Naive thymus-derived CD8-positive, alpha-beta T cell (primary cell): ENCODE measurements at regions not wholly inside any gene's neighbourhood (a gene's known extent, or its start where the extent isn't known, plus 50 kb on each side); places are given as distances from the start of the nearest gene placed in this dataset.

Experiments
- ATAC-seq, 2 donors: fragments of 150-1000 bp; cut with Tn5 transposase in 1 of 2; sonication (Bioruptor Pico), chemical (Tn5 transposase) in 1 of 2; 1 replicate in 1 of 2; 2 replicates in 1 of 2; pipeline ENCODE4 v1.10.0; 2021; ENCODE audit warnings: mild to moderate bottlenecking in 2 of 2, moderate library complexity in 2 of 2
- POLR2A ChIA-PET: fragments of 350-600 bp; sonication (Branson Sonifier 250); formaldehyde crosslinking; loops from one replicate; lab custom pipeline; 2021; ENCODE audit warnings: antibody characterized with exemption; lab: Charles Lee
- DNase-seq, 10 donors: peaks; one replicate each; pipeline versions ENCODE4 v3.0.0 to v3.0.0-alpha.2; 2020 to 2022
- H3K27ac Mint-ChIP-seq, 10 donors: one replicate each; pipeline ENCODE4 v1.8.0; 2020 to 2022; ENCODE audit warnings: mild to moderate bottlenecking in 10 of 10, mixed read lengths in 10 of 10, moderate library complexity in 4 of 10, inconsistent platforms in 1 of 10
- H3K27me3 Mint-ChIP-seq, 5 donors: one replicate each; pipeline ENCODE4 v1.8.0; 2021 to 2022; ENCODE audit warnings: mixed read lengths in 5 of 5
- H3K36me3 Mint-ChIP-seq, 3 donors: one replicate each; pipeline ENCODE4 v1.8.0; 2020 to 2022; ENCODE audit warnings: mixed read lengths in 3 of 3, mild to moderate bottlenecking in 2 of 3, inconsistent platforms in 1 of 3
- H3K4me1 Mint-ChIP-seq, 4 donors: one replicate each; pipeline ENCODE4 v1.8.0; 2021 to 2022; ENCODE audit warnings: mixed read lengths in 4 of 4
- H3K4me3 Mint-ChIP-seq, 10 donors: one replicate each; pipeline ENCODE4 v1.8.0; 2020 to 2022; ENCODE audit warnings: mild to moderate bottlenecking in 10 of 10, mixed read lengths in 10 of 10, moderate library complexity in 6 of 10, inconsistent platforms in 1 of 10
- H3K9me3 Mint-ChIP-seq, 9 donors: one replicate each; pipeline ENCODE4 v1.8.0; 2020 to 2022; ENCODE audit warnings: mixed read lengths in 9 of 9, mild to moderate bottlenecking in 3 of 9, inconsistent platforms in 1 of 9, moderate library complexity in 1 of 9

DNA sequence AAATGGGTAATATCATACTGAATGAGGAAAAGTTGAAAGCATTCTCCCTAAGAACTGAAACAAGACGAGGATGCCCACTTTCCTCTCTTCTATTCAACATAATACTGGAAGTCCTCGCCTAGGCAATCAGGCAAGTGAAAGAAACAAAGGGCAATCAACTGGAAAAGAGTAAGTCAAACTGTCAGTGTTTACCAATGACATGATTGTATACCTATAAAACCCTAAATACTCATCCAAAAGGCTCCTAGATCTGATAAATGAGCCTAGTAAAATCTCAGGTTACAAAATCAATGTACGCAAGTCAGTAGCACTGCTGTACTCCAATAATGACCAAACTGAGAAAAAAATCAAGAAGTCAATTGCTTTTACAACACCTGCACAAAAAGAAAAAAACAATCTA is 575.8 kb upstream of the PRMT6 start:
- Mint-ChIP-seq H3K27ac (no peak overlapping the region), H3K36me3 (peaks cover 0 to 7% (median 0%) of the 10 kb centered on the region in 3 donors), H3K9me3 (peaks cover 3 to 56% (median 29%) of the 10 kb centered on the region in 9 donors), H3K4me3 (no peak overlapping the region), H3K27me3 (no peaks in the 10 kb centered on the region), H3K4me1 (no peaks in the 10 kb centered on the region)
- DNase-seq = no peak
- no peak for ATAC-seq
- POLR2A ChIA-PET = no interaction called here

DNA sequence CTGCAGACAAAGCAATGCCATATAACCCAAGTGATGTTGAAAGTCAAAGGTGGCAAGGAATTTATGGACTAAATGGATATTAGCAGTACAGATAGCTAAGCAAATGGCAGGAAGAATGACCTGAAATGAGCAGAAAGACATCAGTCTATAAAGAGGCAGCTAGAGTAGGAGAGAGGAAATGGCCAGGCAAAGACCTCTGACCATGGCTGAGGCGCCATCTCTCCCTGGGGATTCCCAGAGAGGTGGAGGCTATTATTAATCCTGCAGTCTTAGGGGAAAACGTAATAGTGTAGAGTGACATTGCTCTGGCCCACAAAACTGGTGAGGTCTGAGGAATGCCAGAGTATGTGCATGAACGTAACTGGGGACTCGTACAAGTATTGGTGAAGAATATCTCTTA is 563.6 kb upstream of the PRMT6 start:
- POLR2A ChIA-PET = no interaction called here
- ATAC-seq (no peak), DNase-seq (no peak)
- Mint-ChIP-seq H3K9me3 (peaks cover 0 to 14% (median 4%) of the 10 kb centered on the region in 9 donors), H3K27me3 (no peaks in the 10 kb centered on the region), H3K27ac (no peak overlapping the region), H3K4me1 (no peaks in the 10 kb centered on the region), H3K36me3 (no peaks in the 10 kb centered on the region), H3K4me3 (no peak overlapping the region)

DNA sequence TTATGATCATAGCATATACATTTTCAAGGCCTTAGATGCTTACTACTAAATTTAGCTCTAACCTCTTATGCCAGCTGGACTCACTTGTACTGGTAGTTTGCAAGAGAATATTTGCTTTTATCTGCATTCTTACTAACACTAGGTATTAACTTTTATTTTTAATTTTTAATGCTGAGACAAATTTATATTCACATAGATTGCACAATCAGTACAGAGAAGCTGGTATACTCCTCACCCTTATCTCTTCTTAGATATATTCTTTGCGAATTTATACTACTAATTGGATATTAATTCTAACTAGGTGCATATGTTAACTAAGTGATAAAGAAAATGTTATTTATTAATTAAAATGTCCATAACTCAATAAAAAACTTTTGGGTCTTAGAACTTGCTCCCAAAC is 561.8 kb upstream of the PRMT6 start:
- ATAC-seq (no peak), DNase-seq (no peak)
- Mint-ChIP-seq H3K27ac (no peak overlapping the region), H3K4me3 (no peak overlapping the region), H3K27me3 (no peaks in the 10 kb centered on the region), H3K4me1 (no peaks in the 10 kb centered on the region), H3K9me3 (peaks cover 0 to 5% (median under 1%) of the 10 kb centered on the region in 9 donors), H3K36me3 (no peaks in the 10 kb centered on the region)
- POLR2A ChIA-PET = no interaction called here

DNA sequence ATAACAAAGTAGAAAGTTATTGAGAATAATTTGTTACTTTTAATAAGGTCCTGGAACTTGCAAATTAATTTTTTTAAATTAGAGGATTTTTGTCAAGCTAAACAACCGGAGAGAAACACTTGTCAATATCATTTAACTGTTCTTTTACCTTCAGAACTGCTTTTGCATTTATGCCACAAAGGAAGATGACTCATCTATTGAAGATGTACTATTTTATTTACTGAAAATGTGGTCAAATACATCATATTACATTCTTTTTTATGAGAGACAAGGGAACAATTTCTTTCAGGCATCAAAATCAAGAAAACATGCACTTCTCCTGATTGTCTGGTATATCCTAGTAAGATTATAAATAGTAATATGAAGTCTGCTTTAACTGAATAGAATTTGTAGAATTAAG is 558.2 kb upstream of the PRMT6 start:
- Mint-ChIP-seq H3K4me1 (no peaks in the 10 kb centered on the region), H3K27me3 (no peaks in the 10 kb centered on the region), H3K9me3 (peaks cover 0 to 9% (median 3%) of the 10 kb centered on the region in 9 donors), H3K36me3 (no peaks in the 10 kb centered on the region), H3K4me3 (no peak overlapping the region), H3K27ac (no peak overlapping the region)
- POLR2A ChIA-PET = no interaction called here
- ATAC-seq (no peak), DNase-seq (no peak)

DNA sequence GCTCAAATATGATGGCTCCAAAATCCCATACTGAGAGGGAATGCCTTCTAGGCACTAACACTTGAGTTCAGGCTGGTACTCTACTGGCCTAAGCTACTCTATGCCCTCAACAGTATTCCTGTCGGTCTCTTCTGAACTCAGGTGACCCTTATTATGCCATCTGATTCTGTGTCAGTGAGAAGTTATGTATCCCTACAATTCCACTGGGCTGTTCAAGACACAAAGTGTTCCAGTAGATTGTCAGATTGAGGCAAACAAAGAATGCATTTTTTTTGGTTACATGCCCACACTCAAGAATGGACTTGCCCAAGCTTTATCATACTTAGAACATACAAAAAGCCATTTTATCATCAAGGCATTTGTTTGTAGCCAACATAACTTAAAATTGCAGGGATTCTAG is 553.8 kb upstream of the PRMT6 start:
- H3K36me3 Mint-ChIP-seq = no peaks in the 10 kb centered on the region
- H3K9me3 Mint-ChIP-seq = peaks cover 0 to 11% (median 4%) of the 10 kb centered on the region in 9 donors
- DNase-seq = no peak
- no peaks in the 10 kb centered on the region for H3K27me3 Mint-ChIP-seq
- H3K27ac Mint-ChIP-seq = no peak overlapping the region
- no peaks in the 10 kb centered on the region for H3K4me1 Mint-ChIP-seq
- POLR2A ChIA-PET = no interaction called here
- no peak overlapping the region for H3K4me3 Mint-ChIP-seq
- ATAC-seq = no peak

DNA sequence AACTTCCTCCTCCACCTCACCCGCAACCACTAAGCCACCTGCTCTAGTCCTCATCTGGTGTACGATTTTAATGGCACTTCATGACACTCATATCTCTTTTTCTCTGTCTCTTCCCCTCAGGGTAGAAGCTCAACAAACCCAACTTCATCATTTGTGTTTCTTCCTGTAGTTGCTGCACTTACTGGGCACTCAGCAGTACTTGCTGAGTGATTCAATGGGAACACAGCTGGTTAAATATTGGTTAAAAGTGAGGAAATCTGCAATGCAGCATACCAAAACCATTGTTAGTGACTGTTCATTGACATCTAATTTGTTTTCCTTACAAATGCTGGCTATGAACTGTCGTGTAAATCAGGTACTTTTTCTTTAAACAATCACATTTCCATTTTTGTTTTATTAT is 541.1 kb upstream of the PRMT6 start:
- H3K9me3 Mint-ChIP-seq = peaks cover 0 to 8% (median 0%) of the 10 kb centered on the region in 9 donors
- DNase-seq (no peak), ATAC-seq (no peak)
- H3K27ac Mint-ChIP-seq = no peak overlapping the region
- POLR2A ChIA-PET = no interaction called here
- H3K4me1 Mint-ChIP-seq = no peaks in the 10 kb centered on the region
- no peak overlapping the region for H3K4me3 Mint-ChIP-seq
- no peaks in the 10 kb centered on the region for H3K36me3 Mint-ChIP-seq
- no peaks in the 10 kb centered on the region for H3K27me3 Mint-ChIP-seq

DNA sequence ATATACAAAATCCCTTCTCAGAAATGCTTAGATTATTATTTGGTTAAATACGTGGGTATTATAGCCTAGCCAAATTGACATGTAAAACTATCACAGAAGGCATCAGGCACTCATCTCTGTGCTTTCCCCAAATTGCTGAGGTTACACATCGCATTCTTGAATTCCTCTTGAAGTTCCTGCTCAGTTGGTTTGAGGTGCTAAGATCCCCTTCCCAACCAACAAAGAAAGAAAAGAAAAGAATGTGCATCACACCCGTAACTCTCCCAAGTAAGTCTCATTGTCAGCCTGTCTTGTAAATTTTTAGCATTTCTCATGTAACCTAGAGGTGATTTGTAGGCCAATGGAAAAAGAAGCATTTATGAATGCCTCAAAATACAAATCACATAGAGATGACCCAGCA is 539.2 kb upstream of the PRMT6 start:
- H3K27ac Mint-ChIP-seq = no peak overlapping the region
- no peak for ATAC-seq
- no peaks in the 10 kb centered on the region for H3K36me3 Mint-ChIP-seq
- POLR2A ChIA-PET = no interaction called here
- no peak for DNase-seq
- H3K4me1 Mint-ChIP-seq = no peaks in the 10 kb centered on the region
- H3K27me3 Mint-ChIP-seq = no peaks in the 10 kb centered on the region
- H3K9me3 Mint-ChIP-seq = peaks cover 0 to 8% (median 0%) of the 10 kb centered on the region in 9 donors
- H3K4me3 Mint-ChIP-seq = no peak overlapping the region

DNA sequence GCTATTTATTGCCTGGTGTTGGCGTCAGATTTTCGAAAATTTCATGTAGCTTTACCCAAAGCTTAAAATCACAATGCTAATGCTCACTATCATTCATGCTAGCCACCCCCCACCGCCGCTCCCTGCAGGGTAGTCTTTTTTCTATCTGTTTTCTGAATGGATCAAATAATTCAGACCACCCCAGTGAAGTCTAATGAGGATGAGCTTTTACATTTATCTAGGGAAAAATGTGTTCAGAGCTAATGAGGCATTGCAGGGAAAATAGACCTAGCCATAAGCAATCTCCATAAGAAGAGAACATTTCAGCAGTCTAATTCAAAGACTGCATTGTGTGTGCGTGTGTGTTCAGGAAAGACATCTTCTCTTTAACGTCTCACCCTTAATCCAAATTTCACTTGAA is 533.0 kb upstream of the PRMT6 start:
- POLR2A ChIA-PET = no interaction called here
- no peak for ATAC-seq
- Mint-ChIP-seq H3K27ac (no peak overlapping the region), H3K27me3 (no peaks in the 10 kb centered on the region), H3K4me3 (no peak overlapping the region), H3K4me1 (no peaks in the 10 kb centered on the region), H3K36me3 (no peaks in the 10 kb centered on the region), H3K9me3 (peaks cover 0 to 12% (median 6%) of the 10 kb centered on the region in 9 donors)
- DNase-seq = no peak

DNA sequence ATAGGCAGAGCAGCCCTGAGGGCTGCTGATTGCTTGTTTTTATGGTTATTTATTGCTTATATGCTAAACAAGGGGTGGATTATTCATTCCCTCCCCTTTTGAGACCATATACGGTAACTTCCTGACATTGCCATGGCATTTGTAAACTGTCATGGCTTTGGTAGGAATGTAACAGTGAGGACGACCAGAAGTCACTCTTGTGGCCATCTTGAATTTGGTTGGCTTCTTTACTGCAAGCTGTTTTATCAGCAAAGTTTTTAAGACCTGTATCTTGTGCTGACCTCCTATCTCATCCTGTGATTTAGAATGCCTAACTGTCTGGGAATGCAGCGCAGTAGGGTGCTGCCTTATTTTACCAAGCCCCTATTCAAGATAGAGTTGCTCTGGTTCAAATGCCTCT is 531.8 kb upstream of the PRMT6 start:
- no peak overlapping the region for H3K27ac Mint-ChIP-seq
- DNase-seq (no peak), ATAC-seq (no peak)
- H3K4me1 Mint-ChIP-seq = no peaks in the 10 kb centered on the region
- no peaks in the 10 kb centered on the region for H3K36me3 Mint-ChIP-seq
- POLR2A ChIA-PET = no interaction called here
- H3K4me3 Mint-ChIP-seq = no peak overlapping the region
- no peaks in the 10 kb centered on the region for H3K27me3 Mint-ChIP-seq
- peaks cover 2 to 22% (median 7%) of the 10 kb centered on the region in 9 donors for H3K9me3 Mint-ChIP-seq

DNA sequence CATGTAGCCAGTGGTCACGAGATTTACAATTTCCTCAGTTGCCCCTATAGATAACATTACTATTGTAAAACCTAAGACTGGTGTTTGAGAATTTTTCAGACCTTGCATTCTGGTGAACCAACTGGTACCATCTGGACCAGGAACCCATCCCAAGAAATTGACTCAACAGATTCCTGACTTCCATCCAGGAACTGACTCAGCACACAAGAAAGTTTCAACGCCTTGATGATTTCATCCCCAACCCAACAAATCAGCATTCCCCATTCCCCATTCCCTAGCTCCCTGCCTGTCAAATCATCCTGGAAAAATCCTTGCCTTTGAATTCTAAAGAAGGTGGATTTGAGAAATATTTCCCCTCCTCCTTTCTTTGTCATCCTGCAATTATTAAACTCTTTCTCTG is 529.8 kb upstream of the PRMT6 start:
- ATAC-seq (no peak), DNase-seq (no peak)
- no peaks in the 10 kb centered on the region for H3K27me3 Mint-ChIP-seq
- POLR2A ChIA-PET = no interaction called here
- no peak overlapping the region for H3K27ac Mint-ChIP-seq
- H3K4me1 Mint-ChIP-seq = no peaks in the 10 kb centered on the region
- H3K36me3 Mint-ChIP-seq = no peaks in the 10 kb centered on the region
- peaks cover 7 to 37% (median 10%) of the 10 kb centered on the region in 9 donors for H3K9me3 Mint-ChIP-seq
- H3K4me3 Mint-ChIP-seq = no peak overlapping the region

DNA sequence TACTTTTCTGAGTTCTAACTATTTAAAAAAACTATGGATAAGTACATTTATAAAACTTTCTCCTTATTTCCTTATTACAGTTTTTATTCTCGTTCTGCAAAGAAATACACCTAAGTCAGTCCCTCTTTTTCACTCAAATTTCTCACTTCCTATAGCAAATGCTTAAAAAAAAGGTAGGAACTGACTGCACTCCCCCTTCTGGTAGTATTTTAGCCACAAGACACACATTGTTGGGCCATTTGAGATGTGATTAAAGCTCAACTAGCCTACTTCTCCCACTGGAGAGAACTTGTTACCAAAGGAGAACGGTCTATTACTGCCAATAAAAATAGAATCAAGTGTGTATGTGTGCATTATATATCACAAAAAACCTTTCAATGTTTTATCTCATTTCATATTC is 521.9 kb upstream of the PRMT6 start:
- no peaks in the 10 kb centered on the region for H3K36me3 Mint-ChIP-seq
- no peak for DNase-seq
- POLR2A ChIA-PET = no interaction called here
- no peak overlapping the region for H3K4me3 Mint-ChIP-seq
- ATAC-seq = no peak
- H3K4me1 Mint-ChIP-seq = no peaks in the 10 kb centered on the region
- H3K9me3 Mint-ChIP-seq = peaks cover 4 to 33% (median 13%) of the 10 kb centered on the region in 9 donors
- no peaks in the 10 kb centered on the region for H3K27me3 Mint-ChIP-seq
- no peak overlapping the region for H3K27ac Mint-ChIP-seq

DNA sequence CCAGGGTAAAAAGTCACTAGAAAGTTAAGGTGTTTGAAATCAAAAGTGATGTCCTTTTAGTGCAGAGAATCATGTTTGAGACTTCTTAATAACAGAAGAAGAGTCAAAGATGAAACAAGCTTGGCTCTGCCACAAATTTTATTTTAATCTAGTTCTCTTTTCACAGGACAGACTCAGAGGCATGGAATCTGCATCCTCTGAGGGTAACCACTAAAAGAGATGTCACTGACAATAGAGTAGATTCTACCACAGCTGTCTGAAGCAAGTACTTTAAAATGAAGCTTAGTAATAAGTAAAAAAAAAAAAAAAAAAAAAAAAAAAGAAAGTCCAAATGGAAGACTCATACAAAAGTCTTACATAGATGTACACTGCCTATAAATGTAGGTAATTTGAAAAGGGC is 519.7 kb upstream of the PRMT6 start:
- no peaks in the 10 kb centered on the region for H3K27me3 Mint-ChIP-seq
- POLR2A ChIA-PET = no interaction called here
- H3K4me1 Mint-ChIP-seq = no peaks in the 10 kb centered on the region
- DNase-seq (no peak), ATAC-seq (no peak)
- no peak overlapping the region for H3K4me3 Mint-ChIP-seq
- H3K36me3 Mint-ChIP-seq = no peaks in the 10 kb centered on the region
- H3K9me3 Mint-ChIP-seq = peaks cover 6 to 22% (median 13%) of the 10 kb centered on the region in 9 donors
- no peak overlapping the region for H3K27ac Mint-ChIP-seq

DNA sequence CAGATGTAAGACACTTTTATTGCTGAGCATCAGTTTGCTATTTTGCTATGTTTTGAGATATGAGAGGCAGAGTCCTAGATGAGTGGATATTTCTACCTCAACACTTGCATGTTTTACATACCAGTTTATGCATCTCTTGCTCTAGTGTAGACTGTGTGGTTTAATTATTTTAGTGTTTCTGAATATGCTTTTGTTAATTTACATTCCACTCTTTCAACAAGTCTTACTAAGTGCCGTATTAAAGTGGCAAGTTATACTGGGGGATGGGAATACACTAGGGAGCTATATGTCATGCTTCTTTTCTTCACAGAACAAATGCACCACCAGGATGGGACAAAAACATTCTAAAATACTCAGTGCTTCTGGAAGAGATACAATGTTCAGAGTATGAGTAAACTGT is 507.7 kb upstream of the PRMT6 start:
- POLR2A ChIA-PET = no interaction called here
- Mint-ChIP-seq H3K27ac (no peak overlapping the region), H3K4me3 (no peak overlapping the region), H3K4me1 (no peaks in the 10 kb centered on the region), H3K36me3 (no peaks in the 10 kb centered on the region), H3K27me3 (no peaks in the 10 kb centered on the region), H3K9me3 (peaks cover 0 to 36% (median 3%) of the 10 kb centered on the region in 9 donors)
- ATAC-seq (no peak), DNase-seq (no peak)

DNA sequence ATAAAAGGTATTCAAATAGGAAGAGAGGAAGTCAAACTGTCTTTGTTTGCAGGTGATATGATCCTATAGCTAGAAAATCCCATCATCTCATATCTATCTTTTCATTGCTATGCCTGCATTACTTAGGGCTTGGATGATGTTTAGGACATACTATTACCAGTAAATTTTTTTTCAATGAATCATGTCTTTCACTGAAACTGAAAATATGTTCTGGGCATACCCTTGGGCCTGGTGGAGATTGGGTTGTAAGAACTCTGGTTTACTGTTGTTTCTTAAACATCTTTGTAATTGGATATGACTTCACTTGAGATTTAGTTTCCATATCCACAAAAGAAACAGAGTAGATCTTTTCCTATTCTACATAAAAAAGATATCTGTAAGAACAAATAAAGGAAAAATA is 502.2 kb upstream of the PRMT6 start:
- no peaks in the 10 kb centered on the region for H3K36me3 Mint-ChIP-seq
- POLR2A ChIA-PET = no interaction called here
- no peak for DNase-seq

More for the DNA sequence above, 502.2 kb upstream of the PRMT6 start:
- H3K4me3 Mint-ChIP-seq = no peak overlapping the region
- no peaks in the 10 kb centered on the region for H3K4me1 Mint-ChIP-seq
- H3K27ac Mint-ChIP-seq = no peak overlapping the region
- H3K9me3 Mint-ChIP-seq = peaks cover 0 to 31% (median 15%) of the 10 kb centered on the region in 9 donors
- H3K27me3 Mint-ChIP-seq = no peaks in the 10 kb centered on the region
- no peak for ATAC-seq
